Tibial nerve (tissue), 4 donors: ENCODE measurements at regions not wholly inside any gene's neighbourhood (a gene's known extent, or its start where the extent isn't known, plus 50 kb on each side); places are given as distances from the start of the nearest gene placed in this dataset.
A peak's percentile ranks its signal among the peaks of the same experiment; 100 is the strongest.

Experiments used
- DNase-seq, 2 donors: peaks; one replicate each; pipeline ENCODE4 v3.0.0-alpha.2; 2019; ENCODE audit warnings: low spot score in 2 of 2
- H3K27ac ChIP-seq, 4 donors: fragments of 200-600 bp; sonication (generic) in 3 of 4; one replicate each; pipeline ENCODE4 v1.5.1; 2017 to 2019; ENCODE audit warnings: mild to moderate bottlenecking in 1 of 4
- H3K27me3 ChIP-seq, 2 donors: fragments of 200-600 bp; sonication (generic) in 1 of 2; one replicate each; pipeline versions ENCODE4 v1.5.1 to v1.6.0; 2017 to 2019
- H3K36me3 ChIP-seq, 3 donors: fragments of 200-600 bp; sonication (generic); one replicate each; pipeline ENCODE4 v1.5.1; 2018 to 2019
- H3K4me1 ChIP-seq, 4 donors: fragments of 200-600 bp; sonication (generic) in 3 of 4; one replicate each; pipeline ENCODE4 v1.5.1; 2017 to 2019
- H3K4me3 ChIP-seq, 4 donors: fragments of 200-600 bp; sonication (generic) in 3 of 4; one replicate each; pipeline ENCODE4 v1.5.1; 2017 to 2019; ENCODE audit warnings: mild to moderate bottlenecking in 1 of 4, moderate library complexity in 1 of 4
- H3K9me3 ChIP-seq, 4 donors: fragments of 200-600 bp; sonication (generic) in 3 of 4; one replicate each; pipeline ENCODE4 v1.5.1; 2017 to 2019
- CTCF ChIP-seq, 5 experiments: fragments of 200-600 bp in 3 of 5; fragments of 450-650 bp in 2 of 5; sonication (generic) in 3 of 5; IDR thresholded peaks; one replicate each; pipeline ENCODE4 v1.5.1; 2016 to 2019; ENCODE audit warnings: antibody characterized with exemption in 5 of 5, mild to moderate bottlenecking in 3 of 5, moderate library complexity in 2 of 5
- EP300 ChIP-seq, 2 donors: sonication (generic); formaldehyde crosslinking; IDR thresholded peaks; one replicate each; pipeline ENCODE4 v1.6.1; 2017; ENCODE audit warnings: antibody characterized with exemption in 2 of 2, mild to moderate bottlenecking in 1 of 2
- POLR2A ChIP-seq, 2 donors: fragments of 450-650 bp; IDR thresholded peaks; one replicate each; pipeline ENCODE4 v1.6.1; 2017; ENCODE audit warnings: antibody characterized with exemption in 2 of 2, mild to moderate bottlenecking in 2 of 2, moderate library complexity in 2 of 2
- WGBS, 2 donors: methylation state at CpG; one replicate each; pipeline ENCODE4 v1.1.5; 2018; 5-methylcytosine and 5-hydroxymethylcytosine counted together

DNA sequence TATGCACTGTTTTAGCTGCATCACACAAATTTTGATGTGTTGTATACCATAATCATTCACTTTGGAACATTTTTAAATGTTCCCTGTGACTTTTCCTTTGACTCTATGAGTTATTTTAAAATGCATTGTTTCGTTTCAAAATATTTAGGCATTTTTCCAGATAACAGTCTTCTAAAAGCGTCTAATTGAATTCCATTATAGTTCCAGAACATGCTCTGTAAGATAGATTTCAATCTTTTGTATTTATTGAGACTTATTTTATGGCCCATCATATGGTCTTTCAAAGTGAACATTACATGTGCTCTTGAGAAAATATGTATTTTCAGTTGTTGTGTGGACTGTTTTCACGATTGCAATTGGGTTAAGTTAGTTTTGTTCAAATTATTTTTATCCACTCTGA is 98.7 kb upstream of the ARHGAP5 start:
- TF ChIP-seq POLR2A (IDR thresholded peaks at IDR 0.05) (no peak), CTCF (IDR thresholded peaks at IDR 0.05) (no peak), EP300 (IDR thresholded peaks at IDR 0.05) (no peak)
- H3K9me3 ChIP-seq = peaks cover 0 to 32% (median 0%) of the 10 kb centered on the region in 4 donors
- H3K4me3 ChIP-seq = no peak overlapping the region
- H3K4me1 ChIP-seq = no peaks in the 10 kb centered on the region
- DNase-seq = no peak
- no peaks in the 10 kb centered on the region for H3K27me3 ChIP-seq
- no peaks in the 10 kb centered on the region for H3K36me3 ChIP-seq
- H3K27ac ChIP-seq = no peak overlapping the region
- 47 to 48% methylated on average over 3 of the region's 3 CpGs for WGBS, 2 donors

- WGBS, 2 donors = 92 to 97% methylated on average over 1 of the region's 1 CpG
- Histone ChIP-seq H3K4me1 (no peaks in the 10 kb centered on the region), H3K36me3 (no peaks in the 10 kb centered on the region), H3K4me3 (no peak overlapping the region), H3K27ac (no peak overlapping the region), H3K27me3 (no peaks in the 10 kb centered on the region), H3K9me3 (peaks cover 0 to 27% (median 0%) of the 10 kb centered on the region in 4 donors)
- TF ChIP-seq POLR2A (IDR thresholded peaks at IDR 0.05) (no peak), EP300 (IDR thresholded peaks at IDR 0.05) (no peak), CTCF (IDR thresholded peaks at IDR 0.05) (no peak)
- no peak for DNase-seq
These were observed 94.5 kb upstream of the ARHGAP5 start for GRCh38 chr14:31982642-31983041.

DNA sequence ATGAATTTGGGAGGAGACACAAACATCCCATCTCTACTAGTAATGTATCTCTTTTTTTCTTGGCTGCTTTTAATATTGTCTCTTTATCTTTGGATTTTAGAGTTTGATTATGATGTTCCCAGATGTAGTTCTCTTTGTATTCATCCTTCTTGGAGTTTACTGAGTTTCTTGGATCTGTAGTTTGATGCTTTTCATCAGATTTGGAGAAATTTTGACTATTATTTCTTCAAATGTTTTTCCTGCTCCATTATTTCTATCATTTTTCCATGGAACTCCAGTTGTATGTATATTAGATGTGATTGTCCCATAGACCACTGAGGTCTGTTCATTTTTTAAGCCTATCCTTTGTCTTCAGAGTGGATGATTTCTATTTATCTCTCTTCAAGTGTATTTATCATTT is 90.7 kb upstream of the ARHGAP5 start:
- no peaks in the 10 kb centered on the region for H3K36me3 ChIP-seq
- peaks cover 0 to 29% (median under 1%) of the 10 kb centered on the region in 4 donors for H3K4me1 ChIP-seq
- DNase-seq = no peak
- H3K27me3 ChIP-seq = no peaks in the 10 kb centered on the region
- H3K4me3 ChIP-seq = no peak overlapping the region
- peaks cover 0 to 25% (median 0%) of the 10 kb centered on the region in 4 donors for H3K9me3 ChIP-seq
- H3K27ac ChIP-seq = no peak overlapping the region
- TF ChIP-seq POLR2A (IDR thresholded peaks at IDR 0.05) = no peak
- no peak for TF ChIP-seq EP300 (IDR thresholded peaks at IDR 0.05)
- TF ChIP-seq CTCF (IDR thresholded peaks at IDR 0.05) = no peak

GRCh38 chr14:31987721-31988120 is 89.4 kb upstream of the ARHGAP5 start:
- no peak overlapping the region for H3K4me3 ChIP-seq
- DNase-seq = no peak
- peaks cover 0 to 12% (median 0%) of the 10 kb centered on the region in 4 donors for H3K9me3 ChIP-seq
- peak overlapping the region in 1 of 4 donors; percentile 14 for H3K27ac ChIP-seq
- WGBS, 2 donors = 70 to 84% methylated on average over 1 of the region's 1 CpG
- peaks cover 0 to 40% (median 7%) of the 10 kb centered on the region in 4 donors for H3K4me1 ChIP-seq
- H3K36me3 ChIP-seq = no peaks in the 10 kb centered on the region
- no peaks in the 10 kb centered on the region for H3K27me3 ChIP-seq
- no peak for TF ChIP-seq CTCF (IDR thresholded peaks at IDR 0.05)
- no peak for TF ChIP-seq POLR2A (IDR thresholded peaks at IDR 0.05)
- TF ChIP-seq EP300 (IDR thresholded peaks at IDR 0.05) = no peak

DNA sequence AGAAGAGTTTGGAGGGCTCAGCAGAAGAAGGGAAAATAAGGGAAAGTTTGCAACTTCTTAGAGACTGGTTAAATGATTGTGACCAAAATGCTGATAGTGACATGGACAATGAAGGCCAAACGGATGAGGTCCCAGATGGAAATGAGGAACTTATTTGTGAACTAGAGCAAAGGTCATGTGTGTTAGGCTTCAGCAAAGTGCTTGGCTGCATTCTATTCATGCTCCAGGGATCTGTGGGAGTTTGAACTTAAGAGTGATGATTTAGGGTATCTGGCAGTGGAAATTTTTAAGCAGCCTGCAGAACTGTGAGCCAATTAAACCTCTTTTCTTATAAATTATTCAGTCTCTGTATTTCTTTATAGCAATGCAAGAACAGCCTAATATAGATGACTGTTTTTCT is 88.9 kb upstream of the ARHGAP5 start:
- DNase-seq = no peak
- H3K27me3 ChIP-seq = no peaks in the 10 kb centered on the region
- no peak for TF ChIP-seq CTCF (IDR thresholded peaks at IDR 0.05)
- no peak for TF ChIP-seq POLR2A (IDR thresholded peaks at IDR 0.05)
- TF ChIP-seq EP300 (IDR thresholded peaks at IDR 0.05) = no peak

More for the DNA sequence above, 88.9 kb upstream of the ARHGAP5 start:
- Histone ChIP-seq H3K27ac (peak overlapping the region in 1 of 4 donors; percentile 14), H3K4me3 (no peak overlapping the region), H3K9me3 (peaks cover 0 to 7% (median 0%) of the 10 kb centered on the region in 4 donors), H3K4me1 (peaks cover 0 to 40% (median 7%) of the 10 kb centered on the region in 4 donors), H3K36me3 (no peaks in the 10 kb centered on the region)
- 11 to 14% methylated on average over 1 of the region's 1 CpG for WGBS, 2 donors
